Astrocyte (in vitro differentiated cells and primary cell): ENCODE measurements at regions not wholly inside any gene's neighbourhood (a gene's known extent, or its start where the extent isn't known, plus 50 kb on each side); places are given as distances from the start of the nearest gene placed in this dataset.

ENCODE experiments used
- CTCF ChIP-seq: IDR thresholded peaks from 2 replicates; pipeline ENCODE4 v1.5.1; 2011; ENCODE audit warnings: low read depth, mild to moderate bottlenecking, inconsistent platforms, low read length, moderate library complexity; ENCODE audit not compliant: insufficient read depth
- EZH2 ChIP-seq: IDR thresholded peaks from 2 replicates; pipeline ENCODE4 v1.6.1; 2012; ENCODE audit warnings: mild to moderate bottlenecking, low read length, inconsistent platforms; ENCODE audit not compliant: insufficient read depth

DNA sequence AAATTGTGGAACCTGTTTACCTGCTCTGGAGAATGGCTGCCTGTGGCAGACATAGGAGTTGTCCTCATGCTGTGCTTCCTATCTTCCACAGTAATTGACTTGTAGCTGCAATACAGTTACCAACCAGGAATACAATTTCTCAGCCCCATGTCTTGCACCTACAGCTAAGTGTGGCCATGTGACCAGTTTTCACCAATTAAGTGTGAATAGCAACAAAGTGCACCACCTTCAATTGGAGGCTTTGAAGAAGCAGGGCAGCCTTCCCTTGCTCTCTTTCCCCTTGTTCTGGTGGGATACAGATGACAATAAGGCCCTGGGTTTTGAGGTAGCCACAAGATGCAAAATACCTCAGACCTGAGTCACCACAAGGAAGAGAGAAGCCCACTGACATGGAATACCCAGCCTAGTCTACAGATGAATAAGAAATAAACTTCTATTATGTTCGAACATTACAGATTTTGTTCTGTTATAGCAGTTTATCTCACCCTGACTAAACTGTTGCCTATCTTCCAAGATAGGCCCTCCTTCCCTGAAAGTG, 70.2 kb upstream of the S1PR1 start:
- no peak for TF ChIP-seq CTCF
- TF ChIP-seq EZH2, result no peak
